Upper lobe of left lung (tissue), 6 donors: ENCODE measurements at regions not wholly inside any gene's neighbourhood (a gene's known extent, or its start where the extent isn't known, plus 50 kb on each side); places are given as distances from the start of the nearest gene placed in this dataset.
"Not testable (repeated sequence)": the region's sequence is repeated elsewhere in the genome, so short reads cannot be mapped to it uniquely, and the experiment has no call there.

Experiments
- ATAC-seq, 2 donors: fragments of 200-7000 bp; cut with Tn5 transposase; one replicate each; pipeline ENCODE4 v1.9.1; 2022; ENCODE audit warnings: mild to moderate bottlenecking in 2 of 2, moderate library complexity in 2 of 2; ENCODE audit not compliant: low FRiP score in 2 of 2
- DNase-seq, 2 donors: peaks; one replicate each; pipeline ENCODE4 v3.0.0-alpha.2; 2019 to 2020
- H3K27ac ChIP-seq, 4 donors: fragments of 200-600 bp; sonication (generic); one replicate each; pipeline ENCODE4 v1.5.1; 2016 to 2019
- H3K27me3 ChIP-seq, 4 donors: fragments of 200-600 bp; sonication (generic); one replicate each; pipeline ENCODE4 v1.5.1; 2017 to 2019
- H3K36me3 ChIP-seq, 4 donors: fragments of 200-600 bp; sonication (generic); one replicate each; pipeline ENCODE4 v1.5.1; 2016 to 2019
- H3K4me1 ChIP-seq, 4 donors: fragments of 200-600 bp; sonication (generic); one replicate each; pipeline ENCODE4 v1.5.1; 2018 to 2019
- H3K4me3 ChIP-seq, 4 donors: fragments of 200-600 bp; sonication (generic); one replicate each; pipeline ENCODE4 v1.5.1; 2017 to 2019; ENCODE audit warnings: mild to moderate bottlenecking in 2 of 4, moderate library complexity in 1 of 4
- H3K9me3 ChIP-seq, 4 donors: fragments of 200-600 bp; sonication (generic); one replicate each; pipeline ENCODE4 v1.5.1; 2018 to 2019
- CTCF ChIP-seq, 6 experiments: fragments of 450-650 bp in 4 of 6; fragments of 200-600 bp in 2 of 6; sonication (generic) in 2 of 6; IDR thresholded peaks; one replicate each; pipeline ENCODE4 v1.5.1; 2016 to 2019; ENCODE audit warnings: antibody characterized with exemption in 6 of 6
- EP300 ChIP-seq, 4 donors: sonication (generic); formaldehyde crosslinking; IDR thresholded peaks; one replicate each; pipeline ENCODE4 v1.5.1; 2017; ENCODE audit warnings: antibody characterized with exemption in 4 of 4, control low read depth in 2 of 4
- POLR2A ChIP-seq, 4 donors: fragments of 450-650 bp; IDR thresholded peaks; one replicate each; pipeline ENCODE4 v1.5.1; 2016 to 2017; ENCODE audit warnings: antibody characterized with exemption in 4 of 4, mild to moderate bottlenecking in 2 of 4
- POLR2AphosphoS5 ChIP-seq, 2 donors: sonication (generic); formaldehyde crosslinking; IDR thresholded peaks; one replicate each; pipeline ENCODE4 v1.5.1; 2017; ENCODE audit warnings: antibody characterized with exemption in 2 of 2
- WGBS, 2 donors: methylation state at CpG; one replicate each; pipeline ENCODE4 v1.1.5; 2017 to 2018; 5-methylcytosine and 5-hydroxymethylcytosine counted together
- donor health status: DM: no; HTN: no; CAD: no; lungs with moderate emphysema.
- donor health status: DM: no; HTN: yes; CAD: no; lungs with severe emphysema.

- Histone ChIP-seq H3K4me3 (no peak overlapping the region), H3K27ac (no peak overlapping the region), H3K36me3 (peaks cover 0 to 3% (median 0%) of the 10 kb centered on the region in 4 donors), H3K9me3 (no peaks in the 10 kb centered on the region), H3K27me3 (no peaks in the 10 kb centered on the region), H3K4me1 (no peaks in the 10 kb centered on the region)
- TF ChIP-seq EP300 (IDR thresholded peaks at IDR 0.05): no peak
- no peak for ATAC-seq
- no peak for DNase-seq
- 67 to 87% methylated on average over 3 of the region's 3 CpGs for WGBS, 2 donors
Measured at GRCh38 chr13:21310220-21310619, 133.8 kb downstream of the MRPL57 start.

GRCh38 chr13:21314976-21315375, 138.5 kb downstream of the MRPL57 start:
- not testable (repeated sequence) for DNase-seq, ATAC-seq, H3K4me1 ChIP-seq, H3K27me3 ChIP-seq, H3K27ac ChIP-seq, H3K9me3 ChIP-seq, H3K4me3 ChIP-seq, H3K36me3 ChIP-seq
- 88 to 96% methylated on average over 1 of the region's 1 CpG for WGBS, 2 donors

GRCh38 chr13:21316376-21316775, 139.9 kb downstream of the MRPL57 start:
- H3K36me3 ChIP-seq: no peaks in the 10 kb centered on the region
- H3K4me1 ChIP-seq: no peaks in the 10 kb centered on the region
- no peaks in the 10 kb centered on the region for H3K27me3 ChIP-seq
- H3K4me3 ChIP-seq: no peak overlapping the region
- TF ChIP-seq POLR2AphosphoS5 (IDR thresholded peaks at IDR 0.05): no peak
- no peak for TF ChIP-seq EP300 (IDR thresholded peaks at IDR 0.05)
- TF ChIP-seq CTCF (IDR thresholded peaks at IDR 0.05): no peak
- no peak for TF ChIP-seq POLR2A (IDR thresholded peaks at IDR 0.05)
- DNase-seq (no peak), ATAC-seq (no peak)
- H3K9me3 ChIP-seq: no peaks in the 10 kb centered on the region
- H3K27ac ChIP-seq: no peak overlapping the region

- no peak for TF ChIP-seq EP300 (IDR thresholded peaks at IDR 0.05)
- TF ChIP-seq POLR2AphosphoS5 (IDR thresholded peaks at IDR 0.05): no peak
- no peak for TF ChIP-seq CTCF (IDR thresholded peaks at IDR 0.05)
- TF ChIP-seq POLR2A (IDR thresholded peaks at IDR 0.05): no peak
- Histone ChIP-seq H3K4me3 (peak overlapping the region in 3 of 4 donors; percentile 3 to 28 (median 12)), H3K9me3 (no peaks in the 10 kb centered on the region), H3K4me1 (no peaks in the 10 kb centered on the region), H3K36me3 (no peaks in the 10 kb centered on the region), H3K27me3 (no peaks in the 10 kb centered on the region), H3K27ac (no peak overlapping the region)
- peak in 1 of 2 donors; percentile 52 for ATAC-seq
- DNase-seq: peak in 1 of 2 donors; percentile 73
- WGBS, 2 donors: 66 to 73% methylated on average over 32 to 50 of the region's 50 CpGs
Measured at GRCh38 chr13:21318891-21319532, 140.1 kb downstream of the ZDHHC20 start.

GRCh38 chr13:21319869-21320641, 139.0 kb downstream of the ZDHHC20 start:
- no peaks in the 10 kb centered on the region for H3K9me3 ChIP-seq
- H3K27me3 ChIP-seq: no peaks in the 10 kb centered on the region
- 95% methylated on average over 31 to 32 of the region's 40 CpGs for WGBS, 2 donors
- no peaks in the 10 kb centered on the region for H3K36me3 ChIP-seq
- no peaks in the 10 kb centered on the region for H3K4me1 ChIP-seq
- H3K27ac ChIP-seq: no peak overlapping the region
- H3K4me3 ChIP-seq: no peak overlapping the region
- DNase-seq (peak in 1 of 2 donors; percentile 62), ATAC-seq (no peak)
- TF ChIP-seq CTCF (IDR thresholded peaks at IDR 0.05): no peak

- H3K27me3 ChIP-seq: no peaks in the 10 kb centered on the region
- WGBS, 2 donors: 86 to 100% methylated on average over 8 of the region's 8 CpGs
- H3K9me3 ChIP-seq: no peaks in the 10 kb centered on the region
- TF ChIP-seq EP300 (IDR thresholded peaks at IDR 0.05): no peak
- TF ChIP-seq POLR2AphosphoS5 (IDR thresholded peaks at IDR 0.05): no peak
- H3K4me1 ChIP-seq: no peaks in the 10 kb centered on the region
- no peak overlapping the region for H3K27ac ChIP-seq
- DNase-seq (no peak), ATAC-seq (peak in 1 of 2 donors; percentile 9)
- no peak overlapping the region for H3K4me3 ChIP-seq
- no peaks in the 10 kb centered on the region for H3K36me3 ChIP-seq
Measured at GRCh38 chr13:21320642-21321034, 138.5 kb downstream of the ZDHHC20 start.
